ENCODE measurements at regions not wholly inside any gene's neighbourhood (a gene's known extent, or its start where the extent isn't known, plus 50 kb on each side); places are given as distances from the start of the nearest gene placed in this dataset.

- TF ChIP-seq REST (IDR thresholded peaks at IDR 0.05) (no peak), TAF1 (conservative IDR thresholded peaks at IDR 0.05) (no peak), JUND (IDR thresholded peaks at IDR 0.05) (no peak)
Observed at GRCh38 chr2:34126279-34126678, 527.2 kb upstream of the FAM98A start (continued).

- no peaks in the 10 kb centered on the region for H3K4me1 ChIP-seq (ENCODE audit: control insufficient read depth in 4 of 4, insufficient read depth in 4 of 4, low read length in 3 of 4)
- H3K27ac ChIP-seq (ENCODE audit: low read depth in 1 of 2, low read length in 2 of 2): no peak overlapping the region
- no peak overlapping the region for H3K4me3 ChIP-seq (ENCODE audit: low read depth in 1 of 3, low read length in 3 of 3)
- TF ChIP-seq NR2F2 (IDR thresholded peaks at IDR 0.05) (no peak), MAX (IDR thresholded peaks at IDR 0.05) (no peak), SP1 (IDR thresholded peaks at IDR 0.05) (no peak), JUND (IDR thresholded peaks at IDR 0.05) (no peak), HNF4A (conservative IDR thresholded peaks at IDR 0.05) (no peak), RXRA (IDR thresholded peaks at IDR 0.05) (no peak), ZBTB33 (IDR thresholded peaks at IDR 0.05) (no peak), FOXA2 (IDR thresholded peaks at IDR 0.05) (no peak), CTCF (IDR thresholded peaks at IDR 0.05; ENCODE audit: low read depth, low read length, missing input control) (no peak)
- no peak overlapping the region for H3K9ac ChIP-seq (ENCODE audit: low read depth in 1 of 2, low read length in 2 of 2)
- no peak for DNase-seq (ENCODE audit: low spot score)
- no peaks in the 10 kb centered on the region for H3K36me3 ChIP-seq (ENCODE audit: control insufficient read depth in 4 of 4, insufficient read depth in 3 of 4, low read depth in 1 of 4, low read length in 3 of 4)
- no peaks in the 10 kb centered on the region for H3K27me3 ChIP-seq (ENCODE audit: control insufficient read depth in 4 of 4, insufficient read depth in 4 of 4, low read length in 3 of 4)
- WGBS: 75% methylated on average over 7 of the region's 7 CpGs
- no peaks in the 10 kb centered on the region for H3K9me3 ChIP-seq (ENCODE audit: control insufficient read depth in 4 of 4, low read length in 3 of 4)
Observed at GRCh38 chr2:34123996-34124785, 525.1 kb upstream of the FAM98A start.

- Histone ChIP-seq H3K27me3 (ENCODE audit: control insufficient read depth in 4 of 4, insufficient read depth in 4 of 4, low read length in 3 of 4) (no peaks in the 10 kb centered on the region), H3K4me3 (ENCODE audit: low read depth in 1 of 3, low read length in 3 of 3) (no peak overlapping the region), H3K4me1 (ENCODE audit: control insufficient read depth in 4 of 4, insufficient read depth in 4 of 4, low read length in 3 of 4) (no peaks in the 10 kb centered on the region), H3K27ac (ENCODE audit: low read depth in 1 of 2, low read length in 2 of 2) (no peak overlapping the region), H3K9me3 (ENCODE audit: control insufficient read depth in 4 of 4, low read length in 3 of 4) (no peaks in the 10 kb centered on the region), H3K36me3 (ENCODE audit: control insufficient read depth in 4 of 4, insufficient read depth in 3 of 4, low read depth in 1 of 4, low read length in 3 of 4) (no peaks in the 10 kb centered on the region), H3K9ac (ENCODE audit: low read depth in 1 of 2, low read length in 2 of 2) (no peak overlapping the region)
- no peak for DNase-seq (ENCODE audit: low spot score)
- 41% methylated on average over 3 of the region's 3 CpGs for WGBS
- TF ChIP-seq JUND (IDR thresholded peaks at IDR 0.05): no peak
- no peak for TF ChIP-seq SP1 (IDR thresholded peaks at IDR 0.05)
- TF ChIP-seq NR2F2 (IDR thresholded peaks at IDR 0.05): no peak
- no peak for TF ChIP-seq TAF1 (conservative IDR thresholded peaks at IDR 0.05)
- no peak for TF ChIP-seq HNF4A (conservative IDR thresholded peaks at IDR 0.05)
- no peak for TF ChIP-seq ZBTB33 (IDR thresholded peaks at IDR 0.05)
- no peak for TF ChIP-seq RAD21 (IDR thresholded peaks at IDR 0.05)
- no peak for TF ChIP-seq REST (IDR thresholded peaks at IDR 0.05)
- TF ChIP-seq ATF3 (IDR thresholded peaks at IDR 0.05): no peak
- TF ChIP-seq EGR1 (IDR thresholded peaks at IDR 0.05; ENCODE audit: low read depth in 2 of 2): no peak
Observed at GRCh38 chr2:34121076-34121475, 522.0 kb upstream of the FAM98A start.
